Gastrocnemius medialis (tissue), 4 donors: ENCODE measurements at regions not wholly inside any gene's neighbourhood (a gene's known extent, or its start where the extent isn't known, plus 50 kb on each side); places are given as distances from the start of the nearest gene placed in this dataset.

ENCODE experiments used
- ATAC-seq, 2 donors: fragments of 150-250 bp; one replicate each; pipeline ENCODE4 v1.9.1; 2016
- DNase-seq, 2 donors: peaks; one replicate each; pipeline ENCODE4 v3.0.0-alpha.2; 2019
- H3K27ac ChIP-seq, 4 donors: fragments of 200-600 bp; sonication (generic); 1 replicate in 1 of 4; 2 replicates in 3 of 4; pipeline ENCODE4 v1.5.1; 2016 to 2018; ENCODE audit warnings: mild to moderate bottlenecking in 2 of 4, moderate library complexity in 1 of 4
- H3K27me3 ChIP-seq, 3 donors: fragments of 200-600 bp; sonication (generic) in 2 of 3; 1 replicate in 1 of 3; 2 replicates in 2 of 3; pipeline versions ENCODE4 v1.5.1 to v1.6.0; 2016 to 2019; ENCODE audit warnings: mild to moderate bottlenecking in 1 of 3, moderate library complexity in 1 of 3
- H3K36me3 ChIP-seq, 2 donors: fragments of 200-600 bp; sonication (generic) in 1 of 2; one replicate each; pipeline ENCODE4 v1.5.1; 2017 to 2018
- H3K4me1 ChIP-seq, 2 donors: fragments of 200-600 bp; sonication (generic) in 1 of 2; one replicate each; pipeline ENCODE4 v1.5.1; 2016 to 2017; ENCODE audit warnings: mild to moderate bottlenecking in 2 of 2
- H3K4me3 ChIP-seq, 4 donors: fragments of 200-600 bp; sonication (generic) in 3 of 4; 1 replicate in 1 of 4; 2 replicates in 3 of 4; pipeline ENCODE4 v1.5.1; 2016 to 2019; ENCODE audit warnings: mild to moderate bottlenecking in 2 of 4
- H3K9me3 ChIP-seq, 3 donors: fragments of 200-600 bp; sonication (generic) in 2 of 3; 1 replicate in 1 of 3; 2 replicates in 2 of 3; pipeline ENCODE4 v1.5.1; 2016 to 2019
- POLR2A ChIP-seq, 2 donors: fragments of 450-650 bp; IDR thresholded peaks; one replicate each; pipeline ENCODE4 v1.6.1; 2017; ENCODE audit warnings: antibody characterized with exemption in 2 of 2, mild to moderate bottlenecking in 2 of 2, moderate library complexity in 2 of 2
- in situ Hi-C, 4 donors: fragments of 200-750 bp; cut with MboI; loops; one replicate each; pipeline versions ENCODE4 v1.15.0 to v1.8.0; 2017; ENCODE audit warnings: low sequenced_read_pairs in 4 of 4
- intact Hi-C: fragments of 100-400 bp; cut with DNase I; formaldehyde crosslinking; loops from one replicate; pipeline ENCODE4 v1.15.1; 2023; ENCODE audit warnings: low total_unique reads
- TF ChIP-seq, protein P1 (sequence below), 5 experiments: fragments of 450-650 bp in 3 of 5; fragments of 200-600 bp in 2 of 5; sonication (generic) in 2 of 5; IDR thresholded peaks in 4 of 5; conservative IDR thresholded peaks in 1 of 5; 1 replicate in 4 of 5; 2 replicates in 1 of 5; pipeline ENCODE4 v1.5.1; 2016 to 2019; ENCODE audit warnings: antibody characterized with exemption in 5 of 5, mild to moderate bottlenecking in 3 of 5, moderate library complexity in 3 of 5

DNA sequence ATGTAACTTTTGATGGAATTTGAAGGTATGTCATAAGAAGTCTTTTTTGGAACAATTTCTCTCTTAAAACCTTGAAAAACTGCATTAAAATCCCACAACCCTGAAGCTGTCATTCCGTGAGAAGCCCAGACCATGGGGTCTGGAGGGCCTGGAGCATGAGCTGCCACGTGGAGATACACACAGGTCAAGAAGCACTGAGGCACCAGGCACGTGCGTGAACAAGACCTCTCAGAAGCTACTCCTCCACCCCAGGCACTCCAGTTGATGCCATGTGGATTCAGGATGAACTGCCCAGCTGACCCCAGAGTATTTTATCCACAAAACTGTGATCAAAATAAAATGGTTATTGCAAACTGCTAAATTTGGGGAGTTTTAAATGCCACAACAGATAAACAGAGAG, 227.5 kb upstream of the BRINP1 start:
- Histone ChIP-seq H3K27ac (no peak overlapping the region), H3K4me3 (no peak overlapping the region), H3K4me1 (no peaks in the 10 kb centered on the region), H3K9me3 (no peaks in the 10 kb centered on the region), H3K36me3 (no peaks in the 10 kb centered on the region), H3K27me3 (no peaks in the 10 kb centered on the region)
- TF ChIP-seq, protein P1, sequence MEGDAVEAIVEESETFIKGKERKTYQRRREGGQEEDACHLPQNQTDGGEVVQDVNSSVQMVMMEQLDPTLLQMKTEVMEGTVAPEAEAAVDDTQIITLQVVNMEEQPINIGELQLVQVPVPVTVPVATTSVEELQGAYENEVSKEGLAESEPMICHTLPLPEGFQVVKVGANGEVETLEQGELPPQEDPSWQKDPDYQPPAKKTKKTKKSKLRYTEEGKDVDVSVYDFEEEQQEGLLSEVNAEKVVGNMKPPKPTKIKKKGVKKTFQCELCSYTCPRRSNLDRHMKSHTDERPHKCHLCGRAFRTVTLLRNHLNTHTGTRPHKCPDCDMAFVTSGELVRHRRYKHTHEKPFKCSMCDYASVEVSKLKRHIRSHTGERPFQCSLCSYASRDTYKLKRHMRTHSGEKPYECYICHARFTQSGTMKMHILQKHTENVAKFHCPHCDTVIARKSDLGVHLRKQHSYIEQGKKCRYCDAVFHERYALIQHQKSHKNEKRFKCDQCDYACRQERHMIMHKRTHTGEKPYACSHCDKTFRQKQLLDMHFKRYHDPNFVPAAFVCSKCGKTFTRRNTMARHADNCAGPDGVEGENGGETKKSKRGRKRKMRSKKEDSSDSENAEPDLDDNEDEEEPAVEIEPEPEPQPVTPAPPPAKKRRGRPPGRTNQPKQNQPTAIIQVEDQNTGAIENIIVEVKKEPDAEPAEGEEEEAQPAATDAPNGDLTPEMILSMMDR (IDR thresholded peaks at IDR 0.05 in 4 of 5, conservative IDR thresholded peaks at IDR 0.05 in 1 of 5), result no peak
- TF ChIP-seq POLR2A (IDR thresholded peaks at IDR 0.05), result no peak
- ATAC-seq, result no peak
- in situ Hi-C loops (no loop called here), intact Hi-C loops (no loop called here)
- DNase-seq, result no peak

DNA sequence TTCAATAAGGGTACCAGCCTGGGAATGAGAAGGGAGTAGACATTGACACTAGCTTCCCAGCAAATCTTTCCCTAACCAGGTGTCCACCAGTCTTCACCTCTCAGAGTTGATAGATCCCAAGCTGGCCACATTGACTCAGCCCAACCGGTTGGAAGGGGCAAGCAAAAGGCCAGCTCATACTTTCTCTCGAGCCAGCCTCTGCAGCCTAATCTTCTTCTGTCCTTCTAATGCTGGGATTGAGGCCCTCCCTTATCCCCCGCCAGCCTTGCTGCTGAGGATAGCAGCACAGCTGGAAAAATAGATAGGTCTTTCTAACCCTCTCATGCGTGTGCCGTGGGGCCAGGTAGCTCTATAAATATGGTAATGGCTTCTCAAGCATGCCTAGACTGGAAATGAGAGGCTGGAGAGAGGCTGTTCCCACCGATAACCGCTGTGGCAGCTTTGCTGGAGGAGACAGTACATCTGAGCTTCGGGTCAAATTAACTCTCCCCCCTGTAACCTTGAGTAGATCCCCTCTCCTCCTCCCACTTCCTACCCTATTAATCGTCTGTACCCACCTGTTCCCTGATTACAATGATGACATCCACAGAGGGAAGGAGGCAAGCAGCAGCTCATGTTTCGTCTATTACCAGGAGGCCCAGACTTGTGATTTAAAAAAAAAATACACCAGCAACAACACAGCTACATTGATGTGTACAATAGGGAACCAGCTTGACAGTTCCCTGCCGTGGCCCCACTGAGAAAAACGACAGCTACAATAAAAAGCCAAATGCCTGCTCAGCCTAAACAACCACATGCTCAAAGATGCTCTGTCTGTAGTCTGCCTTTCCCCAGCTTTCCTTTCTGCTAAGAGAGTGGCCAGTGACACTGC, 219.9 kb upstream of the BRINP1 start:
- H3K4me1 ChIP-seq, result no peaks in the 10 kb centered on the region
- in situ Hi-C loops, result no loop called here

DNA sequence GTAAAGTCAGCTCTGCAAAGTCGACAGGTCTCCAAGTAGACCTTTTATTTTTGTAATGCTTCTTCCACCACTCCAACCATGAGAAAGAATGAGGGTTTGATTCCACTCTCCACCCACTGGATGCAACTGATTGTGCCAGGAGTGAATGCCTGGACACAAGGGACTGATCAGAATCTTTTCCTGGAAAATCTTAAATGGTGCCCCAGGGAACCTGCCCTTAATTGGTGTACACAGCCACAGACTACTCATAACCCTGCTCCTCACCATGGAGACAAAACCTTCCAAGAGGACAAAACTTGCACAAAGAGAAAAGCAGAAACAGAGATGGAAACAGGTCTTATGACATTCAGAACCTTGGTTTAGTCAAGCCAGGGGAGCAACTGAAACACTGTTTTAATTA, 208.6 kb upstream of the BRINP1 start:
- ATAC-seq, result no peak
- intact Hi-C loops (no loop called here), in situ Hi-C loops (no loop called here)
- H3K9me3 ChIP-seq, result no peaks in the 10 kb centered on the region
- TF ChIP-seq, protein P1 (IDR thresholded peaks at IDR 0.05 in 4 of 5, conservative IDR thresholded peaks at IDR 0.05 in 1 of 5), result no peak
- TF ChIP-seq POLR2A (IDR thresholded peaks at IDR 0.05), result no peak
- H3K27me3 ChIP-seq, result no peaks in the 10 kb centered on the region
- no peak overlapping the region for H3K4me3 ChIP-seq
- no peaks in the 10 kb centered on the region for H3K36me3 ChIP-seq
- H3K4me1 ChIP-seq, result no peaks in the 10 kb centered on the region
- no peak overlapping the region for H3K27ac ChIP-seq
- DNase-seq, result no peak

More for the DNA sequence above, 219.9 kb upstream of the BRINP1 start:
- H3K27me3 ChIP-seq, result peaks cover 0 to 4% (median 0%) of the 10 kb centered on the region in 3 donors
- no peak overlapping the region for H3K4me3 ChIP-seq
- no peaks in the 10 kb centered on the region for H3K9me3 ChIP-seq
- ATAC-seq (no peak), DNase-seq (no peak)
- H3K27ac ChIP-seq, result no peak overlapping the region
- no peaks in the 10 kb centered on the region for H3K36me3 ChIP-seq
- TF ChIP-seq, protein P1 (IDR thresholded peaks at IDR 0.05 in 4 of 5, conservative IDR thresholded peaks at IDR 0.05 in 1 of 5), result no peak
- no peak for TF ChIP-seq POLR2A (IDR thresholded peaks at IDR 0.05)
- intact Hi-C loops, result no loop called here

DNA sequence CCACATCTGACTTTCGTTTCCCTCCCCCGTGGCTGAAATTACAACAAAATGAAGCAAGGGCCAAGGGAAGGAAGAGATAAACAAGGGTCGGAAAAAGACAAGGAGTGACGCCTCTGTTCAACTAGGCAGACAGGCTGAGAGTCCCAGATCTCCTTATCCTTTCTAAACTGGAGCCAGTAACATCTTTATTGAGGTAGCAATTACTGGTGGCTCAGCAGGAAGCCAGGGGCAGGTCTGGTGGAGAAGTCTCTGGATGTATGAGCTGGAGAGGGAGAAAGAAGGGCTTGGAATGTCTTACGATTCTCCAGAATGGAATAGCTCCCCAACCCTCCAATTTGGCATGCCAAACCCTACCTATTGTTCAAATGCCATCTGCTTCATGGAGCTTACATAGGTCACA, 190.8 kb upstream of the BRINP1 start:
- Histone ChIP-seq H3K4me3 (no peak overlapping the region), H3K9me3 (no peaks in the 10 kb centered on the region), H3K27me3 (no peaks in the 10 kb centered on the region), H3K36me3 (no peaks in the 10 kb centered on the region), H3K27ac (no peak overlapping the region), H3K4me1 (no peaks in the 10 kb centered on the region)
- in situ Hi-C loops, result loop anchor here (10.0 to 25.0 kb wide), 5 partner anchors 402 to 915 kb away; no protein-coding TSS in a partner anchor
- no peak for ATAC-seq
- no peak for TF ChIP-seq POLR2A (IDR thresholded peaks at IDR 0.05)
- TF ChIP-seq, protein P1 (IDR thresholded peaks at IDR 0.05 in 4 of 5, conservative IDR thresholded peaks at IDR 0.05 in 1 of 5), result no peak
- no peak for DNase-seq
- intact Hi-C loops, result loop anchor here (5.0 kb wide), 1 partner anchor 407 kb away; no protein-coding TSS in a partner anchor
